Ovary (tissue), 7 donors: ENCODE measurements at regions not wholly inside any gene's neighbourhood (a gene's known extent, or its start where the extent isn't known, plus 50 kb on each side); places are given as distances from the start of the nearest gene placed in this dataset.

ENCODE experiments used
- DNase-seq, 5 donors: peaks; one replicate each; pipeline ENCODE4 v3.0.0-alpha.2; 2019 to 2020
- H3K27ac ChIP-seq, 2 donors: fragments of 200-600 bp; one replicate each; pipeline versions ENCODE4 v1.5.1 to v1.8.0; 2019 to 2022
- H3K27me3 ChIP-seq: fragments of 200-600 bp; one replicate; pipeline ENCODE4 v1.8.0; 2022
- H3K36me3 ChIP-seq: fragments of 200-600 bp; sonication (generic); one replicate; pipeline ENCODE4 v1.5.1; 2019
- H3K4me1 ChIP-seq: one replicate; pipeline ENCODE4 v1.8.1; 2013; ENCODE audit warnings: mild to moderate bottlenecking, moderate library complexity; ENCODE audit not compliant: insufficient read depth
- H3K4me3 ChIP-seq: fragments of 200-600 bp; sonication (generic); one replicate; pipeline ENCODE4 v1.5.1; 2017
- H3K9me3 ChIP-seq, 2 donors: fragments of 200-600 bp in 1 of 2; sonication (generic) in 1 of 2; one replicate each; pipeline versions ENCODE4 v1.5.1 to v1.8.1; 2013 to 2019; ENCODE audit warnings: mild to moderate bottlenecking in 1 of 2, moderate library complexity in 1 of 2
- EP300 ChIP-seq: sonication (generic); formaldehyde crosslinking; IDR thresholded peaks from one replicate; pipeline ENCODE4 v1.6.1; 2017; ENCODE audit warnings: antibody characterized with exemption
- POLR2A ChIP-seq: fragments of 450-650 bp; IDR thresholded peaks from one replicate; pipeline ENCODE4 v1.6.1; 2017; ENCODE audit warnings: antibody characterized with exemption, mild to moderate bottlenecking, moderate library complexity
- WGBS, 3 donors: extraction: QIAGEN DNeasy Blood & Tissue Kit in 1 of 3; methylation state at CpG; one replicate each; pipeline versions ENCODE4 v1.1.5 to v1.1.7; 2013 to 2017; 5-methylcytosine and 5-hydroxymethylcytosine counted together
- intact Hi-C, 4 donors: fragments of 100-400 bp; cut with DNase I; formaldehyde crosslinking; loops; one replicate each; pipeline versions ENCODE4 v1.11.0 to v1.15.1; 2022 to 2023
- TF ChIP-seq, protein P1 (sequence below), 3 donors: fragments of 450-650 bp in 2 of 3; fragments of 200-600 bp in 1 of 3; IDR thresholded peaks; one replicate each; pipeline versions ENCODE4 v1.5.1 to v1.8.0; 2016 to 2022; ENCODE audit warnings: antibody characterized with exemption in 3 of 3, mild to moderate bottlenecking in 1 of 3
- donor health status: DM: no; HTN: no; CAD: no; lungs with moderate emphysema.
- donor health status: DM: no; HTN: no; CAD: no.
- donor health status: Bipolar disorder and iron deficiency.
- donor health status: DM: no; HTN: no; CAD: no.
- donor health status: DM: yes; HTN: yes; CAD: no.

- Histone ChIP-seq H3K27me3 (no peaks in the 10 kb centered on the region), H3K9me3 (no peaks in the 10 kb centered on the region), H3K27ac (no peak overlapping the region), H3K4me1 (no peaks in the 10 kb centered on the region), H3K4me3 (no peak overlapping the region), H3K36me3 (no peaks in the 10 kb centered on the region)
- intact Hi-C loops = no loop called here
- TF ChIP-seq, protein P1, sequence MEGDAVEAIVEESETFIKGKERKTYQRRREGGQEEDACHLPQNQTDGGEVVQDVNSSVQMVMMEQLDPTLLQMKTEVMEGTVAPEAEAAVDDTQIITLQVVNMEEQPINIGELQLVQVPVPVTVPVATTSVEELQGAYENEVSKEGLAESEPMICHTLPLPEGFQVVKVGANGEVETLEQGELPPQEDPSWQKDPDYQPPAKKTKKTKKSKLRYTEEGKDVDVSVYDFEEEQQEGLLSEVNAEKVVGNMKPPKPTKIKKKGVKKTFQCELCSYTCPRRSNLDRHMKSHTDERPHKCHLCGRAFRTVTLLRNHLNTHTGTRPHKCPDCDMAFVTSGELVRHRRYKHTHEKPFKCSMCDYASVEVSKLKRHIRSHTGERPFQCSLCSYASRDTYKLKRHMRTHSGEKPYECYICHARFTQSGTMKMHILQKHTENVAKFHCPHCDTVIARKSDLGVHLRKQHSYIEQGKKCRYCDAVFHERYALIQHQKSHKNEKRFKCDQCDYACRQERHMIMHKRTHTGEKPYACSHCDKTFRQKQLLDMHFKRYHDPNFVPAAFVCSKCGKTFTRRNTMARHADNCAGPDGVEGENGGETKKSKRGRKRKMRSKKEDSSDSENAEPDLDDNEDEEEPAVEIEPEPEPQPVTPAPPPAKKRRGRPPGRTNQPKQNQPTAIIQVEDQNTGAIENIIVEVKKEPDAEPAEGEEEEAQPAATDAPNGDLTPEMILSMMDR (IDR thresholded peaks at IDR 0.05) = no peak
- no peak for TF ChIP-seq POLR2A
- no peak for TF ChIP-seq EP300
- DNase-seq = no peak
These were observed 295.1 kb downstream of the SMOC2 start for GRCh38 chr6:168736039-168736438.

GRCh38 chr6:168735268-168735949 lies 294.4 kb downstream of the SMOC2 start:
- no peak overlapping the region for H3K27ac ChIP-seq

DNA sequence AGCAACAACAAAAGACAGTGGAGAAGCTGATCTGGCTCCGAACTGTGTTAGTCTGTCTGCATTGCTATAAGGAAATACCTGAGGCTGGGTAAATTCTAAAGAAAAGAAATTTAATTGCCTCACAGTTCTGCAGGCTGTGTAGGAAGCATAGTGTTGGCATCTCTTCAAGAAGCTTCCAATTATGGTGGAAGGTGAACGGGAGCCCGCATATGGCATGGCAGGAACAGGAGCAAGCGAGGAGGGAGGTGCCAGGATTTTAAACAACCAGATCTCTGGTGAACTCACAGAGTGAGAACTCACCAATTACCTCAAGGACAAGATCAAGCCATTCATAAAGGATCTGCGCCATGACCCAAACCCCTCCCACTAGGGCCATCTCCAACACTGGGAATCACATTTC lies 293.5 kb downstream of the SMOC2 start:
- H3K27me3 ChIP-seq = no peaks in the 10 kb centered on the region
- DNase-seq = no peak
- H3K36me3 ChIP-seq = no peaks in the 10 kb centered on the region
- TF ChIP-seq POLR2A (no peak), EP300 (no peak)
- TF ChIP-seq, protein P1 (IDR thresholded peaks at IDR 0.05) = no peak
- H3K4me1 ChIP-seq = no peaks in the 10 kb centered on the region
- H3K4me3 ChIP-seq = no peak overlapping the region
- H3K27ac ChIP-seq = no peak overlapping the region
- no peaks in the 10 kb centered on the region for H3K9me3 ChIP-seq
- intact Hi-C loops = no loop called here
- 68 to 69% (median 69%) methylated on average over 5 of the region's 5 CpGs for WGBS, 3 donors

More at GRCh38 chr6:168735268-168735949, 294.4 kb downstream of the SMOC2 start:
- no peak overlapping the region for H3K4me3 ChIP-seq
- DNase-seq = no peak
- no peak for TF ChIP-seq EP300
- TF ChIP-seq POLR2A = no peak
- TF ChIP-seq, protein P1 (IDR thresholded peaks at IDR 0.05) = no peak
- intact Hi-C loops = no loop called here
- H3K4me1 ChIP-seq = no peaks in the 10 kb centered on the region
- no peaks in the 10 kb centered on the region for H3K27me3 ChIP-seq
- no peaks in the 10 kb centered on the region for H3K9me3 ChIP-seq
- 77 to 85% (median 79%) methylated on average over 6 of the region's 6 CpGs for WGBS, 3 donors
- no peaks in the 10 kb centered on the region for H3K36me3 ChIP-seq

DNA sequence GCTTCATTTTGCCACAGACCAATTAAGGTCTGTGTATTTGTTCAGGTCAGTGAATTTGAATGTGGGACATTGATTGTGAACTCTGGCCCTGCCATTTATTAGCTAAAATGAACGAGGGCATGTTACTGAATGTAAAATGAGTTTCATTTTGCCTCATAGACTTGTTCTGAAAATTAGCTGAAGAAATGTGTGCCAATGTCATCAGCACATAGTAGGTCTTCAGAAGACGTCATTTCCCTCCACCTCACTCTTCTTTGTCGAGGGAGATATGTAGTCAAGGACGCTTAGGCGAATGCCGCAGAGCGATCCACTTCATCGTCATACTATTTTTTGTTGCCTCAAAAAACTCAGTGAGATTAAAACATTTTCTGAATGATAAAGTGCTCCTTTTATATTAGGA lies 291.7 kb downstream of the SMOC2 start:
- no peak for DNase-seq
- WGBS, 3 donors = 76 to 92% (median 82%) methylated on average over 8 of the region's 8 CpGs
- intact Hi-C loops = no loop called here
- Histone ChIP-seq H3K4me3 (no peak overlapping the region), H3K36me3 (no peaks in the 10 kb centered on the region), H3K27ac (no peak overlapping the region), H3K4me1 (no peaks in the 10 kb centered on the region), H3K9me3 (no peaks in the 10 kb centered on the region), H3K27me3 (no peaks in the 10 kb centered on the region)
- TF ChIP-seq POLR2A (no peak), EP300 (no peak)
- TF ChIP-seq, protein P1 (IDR thresholded peaks at IDR 0.05) = no peak
